CD4-positive, alpha-beta memory T cell (primary cell): ENCODE measurements at regions not wholly inside any gene's neighbourhood (a gene's known extent, or its start where the extent isn't known, plus 50 kb on each side); places are given as distances from the start of the nearest gene placed in this dataset.

Experiments
- CTCF ChIA-PET: fragments of 350-600 bp; sonication (Branson Sonifier 250); formaldehyde crosslinking; loops from one replicate; lab custom pipeline; 2021; ENCODE audit warnings: inconsistent platforms; ENCODE audit not compliant: partially characterized antibody; lab: Charles Lee
- POLR2A ChIA-PET: fragments of 350-600 bp; sonication (Branson Sonifier 250); formaldehyde crosslinking; loops from one replicate; lab custom pipeline; 2021; ENCODE audit not compliant: partially characterized antibody; lab: Charles Lee
- DNase-seq, 5 donors: peaks; one replicate each; pipeline versions ENCODE4 v3.0.0 to v3.0.0-alpha.2; 2020 to 2022; ENCODE audit warnings: mixed read lengths in 1 of 5
- H3K27ac ChIP-seq: one replicate; pipeline ENCODE4 v1.7.0; 2013; ENCODE audit warnings: low read depth, low read length
- H3K27me3 ChIP-seq: 2 replicates; pipeline ENCODE4 v1.7.0; 2013; ENCODE audit warnings: mild to moderate bottlenecking, low read length, moderate library complexity; ENCODE audit not compliant: insufficient read depth
- H3K36me3 ChIP-seq: 2 replicates; pipeline ENCODE4 v1.7.0; 2013; ENCODE audit warnings: mild to moderate bottlenecking, low read length, moderate library complexity; ENCODE audit not compliant: insufficient read depth
- H3K4me1 ChIP-seq: 2 replicates; pipeline ENCODE4 v1.7.0; 2013; ENCODE audit warnings: mild to moderate bottlenecking, low read length, moderate library complexity; ENCODE audit not compliant: insufficient read depth
- H3K4me3 ChIP-seq, 2 donors: one replicate each; pipeline ENCODE4 v1.7.0; 2013; ENCODE audit warnings: low read length in 2 of 2, mild to moderate bottlenecking in 1 of 2
- H3K9me3 ChIP-seq, 2 donors: one replicate each; pipeline ENCODE4 v1.7.0; 2013; ENCODE audit warnings: low read length in 2 of 2, control low read depth in 1 of 2; ENCODE audit not compliant: control insufficient read depth in 1 of 2
- H3K27ac Mint-ChIP-seq, 7 donors: one replicate each; pipeline ENCODE4 v1.8.0; 2020 to 2021; ENCODE audit warnings: mixed read lengths in 7 of 7, mild to moderate bottlenecking in 6 of 7, inconsistent platforms in 3 of 7, moderate library complexity in 3 of 7
- H3K27me3 Mint-ChIP-seq, 2 donors: one replicate each; pipeline ENCODE4 v1.8.0; 2020 to 2021; ENCODE audit warnings: mixed read lengths in 2 of 2
- H3K36me3 Mint-ChIP-seq, 2 donors: one replicate each; pipeline ENCODE4 v1.8.0; 2020 to 2021; ENCODE audit warnings: mixed read lengths in 2 of 2, inconsistent platforms in 1 of 2, mild to moderate bottlenecking in 1 of 2
- H3K4me1 Mint-ChIP-seq, 4 donors: one replicate each; pipeline ENCODE4 v1.8.0; 2020 to 2021; ENCODE audit warnings: mixed read lengths in 4 of 4, mild to moderate bottlenecking in 1 of 4
- H3K4me3 Mint-ChIP-seq, 8 donors: one replicate each; pipeline ENCODE4 v1.8.0; 2020 to 2021; ENCODE audit warnings: mixed read lengths in 8 of 8, mild to moderate bottlenecking in 7 of 8, moderate library complexity in 6 of 8, inconsistent platforms in 3 of 8
- H3K9me3 Mint-ChIP-seq, 8 donors: one replicate each; pipeline ENCODE4 v1.8.0; 2020 to 2021; ENCODE audit warnings: mixed read lengths in 8 of 8, mild to moderate bottlenecking in 5 of 8, inconsistent platforms in 3 of 8, moderate library complexity in 1 of 8
- intact Hi-C: fragments of 100-400 bp; cut with micrococcal nuclease; formaldehyde crosslinking; loops from one replicate; pipeline ENCODE4 v1.15.1; 2023

DNA sequence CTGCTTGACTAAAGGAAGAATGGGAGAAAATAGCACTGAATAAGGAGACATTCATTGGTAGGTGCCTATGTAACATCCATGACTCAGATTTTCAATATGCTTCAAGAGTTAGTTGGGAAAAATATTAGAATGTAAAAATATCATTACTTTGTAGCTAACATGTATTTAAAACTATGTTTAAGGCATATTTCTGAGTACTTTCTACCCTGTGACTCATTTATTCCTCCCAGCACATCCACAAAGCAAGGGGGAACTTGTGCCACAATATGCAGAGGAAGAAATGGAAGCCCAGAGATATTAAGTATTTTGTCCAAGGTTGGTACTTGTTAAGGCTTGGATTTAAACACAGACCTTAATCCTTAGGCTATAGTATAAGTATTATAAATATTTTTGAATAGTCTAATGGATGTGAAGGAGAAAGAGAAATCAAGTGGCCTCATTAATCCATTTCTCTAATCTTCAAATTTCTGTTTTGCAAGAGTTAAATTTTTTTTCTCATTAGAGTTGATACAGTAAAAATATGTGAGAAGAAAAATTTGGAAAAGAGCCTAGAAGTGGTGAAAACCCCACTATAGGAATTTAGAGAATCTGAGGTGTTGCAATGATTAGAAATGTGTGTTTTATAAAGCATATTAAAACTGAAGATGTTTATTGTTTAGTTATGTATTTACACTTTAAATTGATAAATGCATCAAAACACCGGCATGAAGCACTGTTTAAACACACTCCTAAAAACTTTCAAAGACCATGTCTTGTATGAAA, 149.3 kb upstream of the GYPA start:
- Mint-ChIP-seq H3K27ac (no peak overlapping the region), H3K27me3 (peaks cover 0 to 2% of the 10 kb centered on the region in 2 donors), H3K9me3 (peaks cover 0 to 5% (median 0%) of the 10 kb centered on the region in 8 donors), H3K4me1 (no peaks in the 10 kb centered on the region), H3K4me3 (no peak overlapping the region), H3K36me3 (no peaks in the 10 kb centered on the region)
- H3K27me3 ChIP-seq = no peaks in the 10 kb centered on the region
- DNase-seq = no peak
- intact Hi-C loops = no loop called here
- H3K27ac ChIP-seq = no peak overlapping the region
- CTCF ChIA-PET = no interaction called here
- no peaks in the 10 kb centered on the region for H3K4me1 ChIP-seq
- no peaks in the 10 kb centered on the region for H3K9me3 ChIP-seq
- POLR2A ChIA-PET = no interaction called here
- H3K4me3 ChIP-seq = no peak overlapping the region
- H3K36me3 ChIP-seq = no peaks in the 10 kb centered on the region

GRCh38 chr4:144291164-144291563, 150.6 kb upstream of the GYPA start:
- Mint-ChIP-seq H3K27ac (no peak overlapping the region), H3K4me3 (no peak overlapping the region), H3K9me3 (peaks cover 0 to 3% (median 0%) of the 10 kb centered on the region in 8 donors), H3K4me1 (no peaks in the 10 kb centered on the region), H3K27me3 (peaks cover 0 to 2% of the 10 kb centered on the region in 2 donors), H3K36me3 (no peaks in the 10 kb centered on the region)
- CTCF ChIA-PET = no interaction called here
- H3K27me3 ChIP-seq = no peaks in the 10 kb centered on the region
- POLR2A ChIA-PET = no interaction called here
- H3K27ac ChIP-seq = no peak overlapping the region
- H3K4me3 ChIP-seq = no peak overlapping the region
- intact Hi-C loops = no loop called here
- H3K4me1 ChIP-seq = no peaks in the 10 kb centered on the region
- no peak for DNase-seq
- H3K9me3 ChIP-seq = no peaks in the 10 kb centered on the region
- no peaks in the 10 kb centered on the region for H3K36me3 ChIP-seq

DNA sequence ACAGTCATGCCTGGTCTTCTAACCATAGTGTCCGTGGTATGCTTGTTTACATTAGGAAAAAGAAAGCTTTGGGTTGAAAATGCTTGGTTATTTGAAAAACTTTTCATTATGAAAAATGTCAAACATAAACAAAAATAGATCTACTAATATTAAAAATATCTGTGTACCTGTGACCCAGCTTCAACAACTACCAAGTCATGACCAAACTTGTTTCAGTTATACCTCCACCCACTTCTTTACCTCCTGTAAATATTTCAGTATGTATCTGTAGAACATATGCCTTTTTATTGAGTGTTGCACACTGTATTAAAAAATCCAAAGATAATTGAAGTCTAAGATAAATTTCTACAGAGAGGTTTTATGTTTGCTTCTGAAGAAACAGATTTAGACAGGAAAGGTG, 153.7 kb upstream of the GYPA start:
- no peak overlapping the region for H3K27ac ChIP-seq
- H3K27ac Mint-ChIP-seq = no peak overlapping the region
- H3K4me1 ChIP-seq = no peaks in the 10 kb centered on the region
- no peaks in the 10 kb centered on the region for H3K36me3 ChIP-seq
- H3K27me3 Mint-ChIP-seq = no peaks in the 10 kb centered on the region
- CTCF ChIA-PET = no interaction called here
- no peaks in the 10 kb centered on the region for H3K36me3 Mint-ChIP-seq
- H3K4me1 Mint-ChIP-seq = no peaks in the 10 kb centered on the region
- POLR2A ChIA-PET = no interaction called here
- H3K4me3 Mint-ChIP-seq = no peak overlapping the region
- peaks cover 0 to 3% (median 0%) of the 10 kb centered on the region in 8 donors for H3K9me3 Mint-ChIP-seq
- H3K27me3 ChIP-seq = no peaks in the 10 kb centered on the region
- intact Hi-C loops = no loop called here
- no peak overlapping the region for H3K4me3 ChIP-seq
- H3K9me3 ChIP-seq = no peaks in the 10 kb centered on the region
- DNase-seq = no peak

- H3K27me3 Mint-ChIP-seq = no peaks in the 10 kb centered on the region
- no peaks in the 10 kb centered on the region for H3K36me3 Mint-ChIP-seq
Measured at GRCh38 chr4:144295286-144295995, 154.9 kb upstream of the GYPA start.

GRCh38 chr4:144296941-144297340, 156.4 kb upstream of the GYPA start:
- DNase-seq = no peak
- Mint-ChIP-seq H3K9me3 (peaks cover 0 to 2% (median 0%) of the 10 kb centered on the region in 8 donors), H3K27ac (no peak overlapping the region), H3K36me3 (no peaks in the 10 kb centered on the region), H3K4me3 (no peak overlapping the region), H3K4me1 (no peaks in the 10 kb centered on the region), H3K27me3 (peaks cover 0 to 2% of the 10 kb centered on the region in 2 donors)
- no peaks in the 10 kb centered on the region for H3K27me3 ChIP-seq
- H3K4me1 ChIP-seq = no peaks in the 10 kb centered on the region
- H3K27ac ChIP-seq = no peak overlapping the region
- POLR2A ChIA-PET = no interaction called here
- no peak overlapping the region for H3K4me3 ChIP-seq
- H3K9me3 ChIP-seq = no peaks in the 10 kb centered on the region
- CTCF ChIA-PET = no interaction called here
- H3K36me3 ChIP-seq = no peaks in the 10 kb centered on the region
- intact Hi-C loops = no loop called here

More at GRCh38 chr4:144295286-144295995, 154.9 kb upstream of the GYPA start:
- Histone ChIP-seq H3K4me1 (no peaks in the 10 kb centered on the region), H3K9me3 (no peaks in the 10 kb centered on the region), H3K27me3 (no peaks in the 10 kb centered on the region), H3K4me3 (no peak overlapping the region), H3K36me3 (no peaks in the 10 kb centered on the region), H3K27ac (no peak overlapping the region)
- CTCF ChIA-PET = no interaction called here
- intact Hi-C loops = no loop called here
- POLR2A ChIA-PET = no interaction called here
- H3K4me1 Mint-ChIP-seq = no peaks in the 10 kb centered on the region
- no peak for DNase-seq
- no peak overlapping the region for H3K27ac Mint-ChIP-seq
- no peak overlapping the region for H3K4me3 Mint-ChIP-seq
- H3K9me3 Mint-ChIP-seq = peaks cover 0 to 1% (median 0%) of the 10 kb centered on the region in 8 donors

- Histone ChIP-seq H3K9me3 (no peaks in the 10 kb centered on the region), H3K36me3 (no peaks in the 10 kb centered on the region), H3K27me3 (no peaks in the 10 kb centered on the region), H3K4me3 (no peak overlapping the region), H3K27ac (no peak overlapping the region), H3K4me1 (no peaks in the 10 kb centered on the region)
- ChIA-PET CTCF (no interaction called here), POLR2A (no interaction called here)
- intact Hi-C loops = no loop called here
- Mint-ChIP-seq H3K27ac (no peak overlapping the region), H3K36me3 (no peaks in the 10 kb centered on the region), H3K27me3 (peaks cover 0 to 2% of the 10 kb centered on the region in 2 donors), H3K9me3 (peaks cover 0 to 2% (median 0%) of the 10 kb centered on the region in 8 donors), H3K4me1 (no peaks in the 10 kb centered on the region), H3K4me3 (no peak overlapping the region)
- no peak for DNase-seq
Measured at GRCh38 chr4:144298519-144298918, 158.0 kb upstream of the GYPA start.

DNA sequence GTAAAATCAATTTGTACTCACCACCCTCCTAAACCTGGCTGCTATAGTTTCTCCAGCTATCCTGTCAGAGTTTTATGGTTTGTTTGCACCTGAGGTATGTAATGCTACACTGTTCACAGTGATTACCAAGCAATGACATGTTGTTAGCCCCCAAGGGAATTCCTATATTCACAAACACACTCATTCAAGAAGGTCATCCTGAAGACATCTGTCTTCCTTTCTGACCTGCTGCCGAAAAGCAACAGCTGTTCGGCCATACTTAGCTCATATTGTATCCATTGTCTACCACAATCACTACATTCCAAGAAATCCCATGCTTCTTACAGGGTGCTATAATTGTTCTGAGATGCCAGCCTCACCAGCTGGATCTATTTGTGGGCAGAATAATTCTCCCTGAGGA, 160.1 kb upstream of the GYPA start:
- POLR2A ChIA-PET = no interaction called here

More for the DNA sequence above, 160.1 kb upstream of the GYPA start:
- Mint-ChIP-seq H3K4me3 (no peak overlapping the region), H3K27me3 (peaks cover 0 to 2% of the 10 kb centered on the region in 2 donors), H3K9me3 (peaks cover 0 to 2% (median 0%) of the 10 kb centered on the region in 8 donors), H3K4me1 (no peaks in the 10 kb centered on the region), H3K36me3 (no peaks in the 10 kb centered on the region), H3K27ac (no peak overlapping the region)
- DNase-seq = no peak
- CTCF ChIA-PET = no interaction called here
- no peaks in the 10 kb centered on the region for H3K4me1 ChIP-seq
- no peaks in the 10 kb centered on the region for H3K27me3 ChIP-seq
- H3K4me3 ChIP-seq = no peak overlapping the region
- intact Hi-C loops = no loop called here
- no peak overlapping the region for H3K27ac ChIP-seq
- H3K9me3 ChIP-seq = no peaks in the 10 kb centered on the region
- no peaks in the 10 kb centered on the region for H3K36me3 ChIP-seq
